ENCODE measurements at regions not wholly inside any gene's neighbourhood (a gene's known extent, or its start where the extent isn't known, plus 50 kb on each side); places are given as distances from the start of the nearest gene placed in this dataset.

- DNase-seq: no peak
Observed at GRCh38 chr1:39109644-39110043, 83.5 kb downstream of the NDUFS5 start.

DNA sequence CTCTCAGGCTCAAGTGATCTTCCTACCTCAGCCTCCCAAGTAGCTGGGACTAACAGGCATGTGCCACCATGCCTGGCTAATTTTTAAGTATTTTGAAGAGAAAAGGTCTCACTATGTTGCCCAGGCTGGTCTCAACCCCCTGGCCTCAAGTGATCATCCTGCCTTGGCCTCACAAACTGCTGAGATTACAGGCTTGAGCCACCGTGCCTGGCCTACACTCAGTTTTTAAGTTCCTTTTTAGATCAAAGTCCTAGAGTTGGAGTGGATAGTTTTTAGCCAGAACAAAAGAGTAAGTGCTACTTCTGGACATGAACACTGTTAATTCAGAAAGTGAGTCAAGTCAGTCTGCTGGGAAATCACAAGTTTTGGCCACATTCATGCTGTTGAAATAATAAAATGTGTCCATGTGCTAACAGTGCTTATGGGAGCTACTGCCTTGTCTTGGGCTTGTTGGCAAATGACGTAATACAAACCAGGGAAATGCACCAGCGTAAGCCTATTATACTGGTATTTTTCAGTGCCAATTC is 84.2 kb downstream of the NDUFS5 start:
- DNase-seq: no peak

GRCh38 chr1:39110882-39111281 is 84.7 kb downstream of the NDUFS5 start:
- DNase-seq: no peak

- no peak for DNase-seq
Observed at GRCh38 chr1:39113109-39113743, 87.1 kb downstream of the NDUFS5 start.

DNA sequence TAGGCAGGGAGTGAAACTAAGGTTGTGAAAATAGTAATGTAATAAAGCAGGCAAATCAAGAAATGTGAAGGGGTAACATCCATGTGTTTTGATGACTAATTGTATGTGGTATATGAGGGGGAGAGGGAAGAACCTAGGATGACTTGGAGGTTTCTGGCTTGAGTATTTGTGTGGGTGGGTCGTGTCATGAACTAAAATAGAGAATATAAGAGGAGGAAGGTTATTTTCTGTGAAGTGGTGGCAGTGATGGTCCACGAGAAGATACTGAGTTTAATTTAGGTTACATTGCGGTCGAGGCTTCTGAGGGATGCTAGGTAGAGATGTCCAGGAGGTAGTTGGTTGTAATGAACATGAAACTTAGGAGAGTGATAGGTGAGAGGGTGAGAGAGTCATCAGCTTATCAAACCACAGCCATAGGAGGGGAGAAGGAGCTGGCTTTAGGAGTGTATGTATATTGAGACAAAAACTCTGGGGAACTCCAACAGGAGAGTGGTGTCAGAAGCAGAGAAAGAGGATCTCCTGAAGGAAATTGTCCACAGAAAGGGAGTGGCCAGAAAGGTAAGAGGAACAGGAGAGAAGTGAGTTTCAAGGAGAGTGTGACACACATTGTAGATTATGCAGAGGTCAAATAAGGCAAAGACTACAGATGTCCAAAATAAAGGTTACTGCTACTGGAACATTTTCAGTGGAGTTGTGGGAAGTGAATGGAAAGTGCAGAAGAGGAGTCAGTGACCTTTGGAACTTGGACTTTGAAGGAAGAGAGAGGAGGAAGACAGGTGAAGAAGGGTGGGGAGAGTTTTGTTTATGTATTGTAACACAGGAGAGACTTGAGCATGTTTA is 89.0 kb upstream of the MACF1 start:
- DNase-seq: no peak

- DNase-seq: no peak
Observed at GRCh38 chr1:39116116-39116607, 88.3 kb upstream of the MACF1 start.

DNA sequence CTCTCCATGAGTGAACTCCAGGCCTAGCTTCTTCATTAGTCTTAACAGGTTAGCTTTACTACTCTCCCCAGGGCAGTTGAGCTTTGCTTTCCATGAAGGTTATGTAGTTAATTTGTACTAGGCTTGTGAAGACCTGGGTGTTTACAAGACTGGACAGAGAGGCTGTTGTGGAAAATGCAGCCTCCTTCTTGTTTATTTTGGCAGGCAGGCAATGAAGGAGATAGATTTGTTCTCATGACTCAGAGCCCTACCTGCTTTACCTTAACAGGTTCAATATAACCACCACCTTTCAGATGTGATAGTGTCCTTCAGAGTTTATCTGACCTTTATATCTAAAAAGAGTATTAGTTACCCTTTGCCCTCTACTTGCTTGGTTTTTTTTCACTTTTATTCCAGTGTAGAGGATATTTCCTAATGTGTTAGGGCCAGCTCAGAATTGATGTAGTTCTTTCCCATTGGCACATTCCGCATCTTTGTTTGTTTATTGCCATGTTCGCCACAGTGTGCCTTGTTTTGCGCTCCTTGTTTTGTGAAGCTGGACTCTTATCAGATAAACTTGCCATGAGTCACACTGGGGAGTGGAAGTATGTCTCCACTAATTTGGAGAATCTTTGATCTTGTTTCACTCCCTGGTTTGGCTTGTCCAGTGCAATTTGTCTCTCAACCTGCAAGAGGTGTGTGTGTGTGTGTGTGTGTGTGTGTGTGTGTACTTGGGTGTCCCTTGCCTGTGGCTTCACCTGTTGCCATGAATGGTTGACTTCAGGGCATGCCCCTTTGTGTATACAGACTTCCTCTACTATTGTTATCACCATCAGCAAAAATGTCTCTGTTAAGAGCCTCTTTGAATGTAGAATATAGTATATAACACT is 87.4 kb upstream of the MACF1 start:
- DNase-seq: no peak

GRCh38 chr1:39117899-39118450 is 86.5 kb upstream of the MACF1 start:
- no peak for DNase-seq

DNA sequence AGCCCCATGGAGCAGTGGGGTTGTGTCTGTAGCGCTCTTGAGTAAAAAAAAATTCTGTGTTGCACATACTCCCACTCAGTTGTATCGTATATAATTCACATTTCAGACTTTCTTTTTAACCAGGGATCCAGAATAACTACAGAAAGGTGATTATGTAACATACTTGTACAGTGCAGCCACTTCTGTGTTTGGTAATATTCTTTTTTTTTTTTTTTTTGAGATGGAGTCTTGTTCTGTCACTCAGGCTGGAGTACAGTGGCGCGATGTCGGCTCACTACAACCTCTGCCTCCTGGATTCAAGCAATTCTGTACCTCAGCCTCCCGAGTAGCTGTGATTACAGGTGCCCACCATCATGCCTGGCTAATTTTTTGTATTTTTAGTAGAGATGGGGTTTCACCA is 82.4 kb upstream of the MACF1 start:
- DNase-seq: no peak

DNA sequence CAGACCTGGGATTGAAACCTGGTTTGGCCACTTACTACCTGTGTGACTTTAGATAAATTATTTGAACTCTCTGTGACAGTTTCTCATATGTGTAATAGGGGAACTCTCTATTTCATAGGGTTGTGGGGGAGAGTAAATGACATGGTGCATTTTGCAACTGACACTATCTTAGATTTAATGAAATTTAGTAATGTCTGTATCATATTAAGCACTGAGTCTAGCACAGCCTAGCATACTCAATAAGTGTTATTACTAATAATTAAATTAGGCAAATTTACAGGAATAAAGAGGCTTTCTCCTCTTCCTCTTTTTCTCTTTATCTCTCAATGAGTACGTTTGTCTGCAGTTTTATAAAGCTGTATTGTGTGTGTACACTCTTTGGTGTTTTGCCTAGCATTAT is 80.2 kb upstream of the MACF1 start:
- DNase-seq: no peak

DNA sequence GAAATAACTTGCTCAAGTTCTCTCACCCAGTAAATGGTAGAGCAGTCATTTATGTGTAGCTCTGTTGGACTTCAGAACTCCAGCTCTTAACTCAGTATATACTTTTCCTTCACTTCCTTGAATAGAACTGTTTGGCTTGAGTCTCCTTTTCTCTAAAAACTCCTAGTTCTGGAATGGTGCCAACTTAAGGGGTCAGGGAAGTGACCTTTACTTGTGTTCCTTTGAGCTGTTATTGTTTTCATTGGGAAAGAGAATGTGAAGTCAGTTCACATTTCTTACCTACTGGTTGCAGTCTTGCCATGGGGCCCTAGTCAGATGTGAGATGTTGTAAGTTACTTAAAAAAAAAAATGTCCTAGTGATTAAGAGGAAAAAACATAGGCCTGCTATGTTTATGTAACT is 77.0 kb upstream of the MACF1 start:
- DNase-seq: no peak

- no peak for DNase-seq
Observed at GRCh38 chr1:39128126-39128525, 76.4 kb upstream of the MACF1 start.

DNA sequence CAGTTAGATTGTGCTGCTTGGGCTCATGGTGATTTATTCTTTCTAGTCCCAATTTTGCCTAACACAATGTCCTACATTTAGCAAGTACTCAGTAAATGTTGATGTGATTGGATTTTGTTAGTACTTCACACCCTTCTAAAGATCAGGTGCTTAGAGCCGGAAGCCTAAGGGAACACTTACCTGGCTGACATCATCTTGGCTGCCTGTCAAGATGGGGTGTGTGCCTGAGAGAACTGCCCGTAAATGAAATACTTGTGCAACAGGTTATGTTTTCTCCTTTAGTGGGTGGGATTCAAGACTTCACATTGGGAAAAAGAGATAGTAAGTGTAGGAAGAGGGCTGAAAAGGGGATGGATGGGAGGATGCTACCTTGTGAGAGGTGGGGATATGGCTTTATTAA is 75.5 kb upstream of the MACF1 start:
- no peak for DNase-seq

GRCh38 chr1:39129514-39129913 is 75.0 kb upstream of the MACF1 start:
- DNase-seq: peak in 1 of 2 experiments; percentile 13

DNA sequence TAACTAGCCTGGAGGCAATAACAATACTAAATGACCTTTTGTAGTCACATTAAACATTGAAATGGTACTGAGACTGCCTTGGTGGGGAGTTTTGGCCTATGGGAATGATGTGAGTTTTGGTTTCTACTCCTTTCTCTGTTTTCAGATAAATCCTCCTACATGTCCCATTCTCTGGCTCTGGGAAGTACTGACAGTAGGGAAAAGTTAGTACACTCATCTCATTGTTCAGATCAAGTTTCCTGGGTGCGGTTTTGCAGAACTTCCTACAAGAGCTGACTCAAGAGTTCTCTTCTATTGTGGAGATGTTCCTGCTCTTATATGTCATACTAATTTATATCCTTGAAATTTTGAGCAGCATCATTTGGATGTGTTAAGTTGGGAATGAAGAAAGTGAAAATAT is 74.2 kb upstream of the MACF1 start:
- DNase-seq: no peak

DNA sequence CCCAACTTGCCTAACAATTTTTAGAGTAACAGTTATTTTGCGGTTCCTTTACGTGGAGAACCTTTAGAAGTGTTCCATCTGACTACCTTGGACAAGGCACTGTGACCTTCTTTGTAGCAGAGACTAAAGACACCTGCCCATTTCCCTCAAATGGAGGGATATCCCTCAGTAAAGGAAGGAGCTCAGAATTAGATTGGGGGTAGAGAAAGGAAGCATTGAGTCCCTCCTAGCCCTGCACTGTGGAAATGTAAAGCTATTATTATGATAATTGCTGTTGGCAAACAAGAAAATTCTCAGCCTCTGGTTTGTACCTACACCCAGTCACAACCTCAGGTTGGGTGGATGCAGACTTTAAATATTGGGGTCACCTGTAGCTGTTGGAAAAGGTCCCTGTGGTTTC is 72.6 kb upstream of the MACF1 start:
- no peak for DNase-seq

DNA sequence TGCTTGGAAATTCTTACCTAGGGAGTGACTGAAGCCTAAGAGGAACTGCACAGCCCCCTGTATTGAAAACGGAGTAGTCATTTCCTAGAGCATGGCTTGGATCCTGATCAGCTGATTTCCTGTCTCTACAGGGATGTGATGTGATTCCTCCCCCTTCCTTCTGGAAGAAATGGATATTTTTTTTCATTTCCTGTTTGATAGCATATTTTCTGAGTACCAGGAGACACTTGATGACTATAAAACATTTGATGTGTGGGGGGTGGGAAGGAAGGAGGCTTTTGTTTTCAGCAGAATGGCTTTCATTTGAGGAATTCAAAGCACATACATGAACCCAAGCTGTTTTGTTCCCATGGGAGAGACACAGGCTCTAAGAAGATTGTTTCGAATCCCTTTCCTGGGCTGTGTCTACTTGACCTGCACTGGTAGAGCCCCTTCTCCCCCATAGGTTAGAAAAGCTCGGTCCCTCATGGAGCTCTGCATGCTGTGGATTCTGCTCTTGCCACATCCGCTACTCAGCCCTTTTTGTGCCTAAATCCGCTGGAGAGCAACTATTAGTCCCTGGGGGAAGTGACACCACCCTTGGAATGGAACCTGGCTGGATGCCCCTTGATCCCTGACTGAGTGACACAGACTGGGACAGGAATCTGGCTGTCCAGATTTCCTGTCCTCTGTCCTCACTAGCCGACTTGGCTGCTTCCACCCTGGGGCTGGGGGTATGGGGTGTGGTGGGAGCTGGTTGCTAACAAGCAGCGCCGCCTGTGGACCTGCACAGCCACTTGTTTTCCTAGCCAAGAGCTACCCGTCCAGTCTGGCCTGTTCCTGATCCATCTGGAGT is 71.8 kb upstream of the MACF1 start:
- DNase-seq: no peak

- no peak for DNase-seq
Observed at GRCh38 chr1:39133340-39133684, 71.2 kb upstream of the MACF1 start.

- no peak for DNase-seq
Observed at GRCh38 chr1:39134768-39135333, 69.6 kb upstream of the MACF1 start.

GRCh38 chr1:39136638-39137037 is 67.9 kb upstream of the MACF1 start:
- DNase-seq: no peak

- no peak for DNase-seq
Observed at GRCh38 chr1:39139723-39140360, 64.7 kb upstream of the MACF1 start.
